PC-3 (cell line): ENCODE measurements at regions not wholly inside any gene's neighbourhood (a gene's known extent, or its start where the extent isn't known, plus 50 kb on each side); places are given as distances from the start of the nearest gene placed in this dataset.

Source experiments
- CTCF ChIP-seq: fragments of 300-600 bp; sonication (generic); conservative IDR thresholded peaks from 2 replicates; pipeline ENCODE4 v1.5.1; 2017; ENCODE audit warnings: antibody characterized with exemption, low read depth, mild to moderate bottlenecking, low read length
- EZH2 ChIP-seq: fragments of 300-600 bp; sonication (generic); IDR thresholded peaks from one replicate; pipeline ENCODE4 v1.6.1; 2017; ENCODE audit warnings: antibody characterized with exemption, mild to moderate bottlenecking, low read length; ENCODE audit not compliant: unreplicated experiment
- EZH2phosphoT487 ChIP-seq: fragments of 300-600 bp; sonication (generic); IDR thresholded peaks from 2 replicates; pipeline ENCODE4 v1.6.1; 2018; ENCODE audit warnings: mild to moderate bottlenecking, antibody characterized with exemption, low read length, borderline replicate concordance

GRCh38 chr3:107150675-107151074 is 226.6 kb upstream of the CCDC54 start:
- no peak for TF ChIP-seq EZH2phosphoT487
- TF ChIP-seq CTCF, result no peak
- TF ChIP-seq EZH2, result no peak
